GM12878 (cell line): ENCODE measurements at regions not wholly inside any gene's neighbourhood (a gene's known extent, or its start where the extent isn't known, plus 50 kb on each side); places are given as distances from the start of the nearest gene placed in this dataset.

Experiments
- CHD1 ChIP-seq: IDR thresholded peaks from 2 replicates; pipeline ENCODE4 v1.6.1; 2012; ENCODE audit warnings: low read depth, low read length, improper control_type of control experiment
- EP300 ChIP-seq, 2 experiments: fragments of 150-350 bp in 1 of 2; IDR thresholded peaks; 2 replicates each; pipeline ENCODE4 v1.6.1; 2011 to 2012; ENCODE audit warnings: low read depth in 2 of 2, low read length in 2 of 2, borderline replicate concordance in 1 of 2, improper control_type of control experiment in 1 of 2, inconsistent platforms in 1 of 2; ENCODE audit not compliant: control insufficient read depth in 1 of 2
- EZH2 ChIP-seq: IDR thresholded peaks from 2 replicates; pipeline ENCODE4 v1.6.1; 2012; ENCODE audit warnings: low read depth, mild to moderate bottlenecking, control low read depth, inconsistent platforms, low read length, borderline replicate concordance; ENCODE audit not compliant: control insufficient read depth
- JUNB ChIP-seq: IDR thresholded peaks from 2 replicates; pipeline ENCODE4 v1.6.1; 2016; ENCODE audit warnings: antibody characterized with exemption, mild to moderate bottlenecking
- MTA2 ChIP-seq: fragments of 450-650 bp; IDR thresholded peaks from 2 replicates; pipeline ENCODE4 v1.6.1; 2016; ENCODE audit warnings: low read depth, mild to moderate bottlenecking, moderate library complexity
- MXI1 ChIP-seq: fragments of 150-350 bp; IDR thresholded peaks from 2 replicates; pipeline ENCODE4 v1.6.1; 2011; ENCODE audit warnings: low read depth, mild to moderate bottlenecking, inconsistent platforms, low read length, improper control_type of control experiment
- SPI1 ChIP-seq: IDR thresholded peaks from 2 replicates; pipeline ENCODE4 v1.6.1; 2011; ENCODE audit warnings: low read depth, mild to moderate bottlenecking, low read length, moderate library complexity, borderline replicate concordance; ENCODE audit not compliant: insufficient read depth
- TF ChIP-seq, protein P1 (sequence below): IDR thresholded peaks from 2 replicates; pipeline ENCODE4 v1.6.1; 2012; ENCODE audit warnings: low read depth, low read length, improper control_type of control experiment
- TF ChIP-seq, protein P2 (sequence below): IDR thresholded peaks from 2 replicates; pipeline ENCODE4 v1.6.1; 2012; ENCODE audit warnings: low read depth, low read length, improper control_type of control experiment
- TF ChIP-seq, protein P3 (sequence below), 3 experiments: IDR thresholded peaks in 2 of 3; conservative IDR thresholded peaks in 1 of 3; 2 replicates each; pipeline ENCODE4 v1.5.1; 2011; ENCODE audit warnings: low read depth in 3 of 3, low read length in 3 of 3, mild to moderate bottlenecking in 3 of 3, control low read depth in 2 of 3, moderate library complexity in 2 of 3, inconsistent platforms in 1 of 3, mixed read lengths in 1 of 3; ENCODE audit not compliant: control insufficient read depth in 2 of 3, insufficient read depth in 1 of 3; ENCODE audit errors: extremely low read depth in 1 of 3
- TF ChIP-seq, protein P4 (sequence below): IDR thresholded peaks from 2 replicates; pipeline ENCODE4 v1.6.1; 2011; ENCODE audit warnings: borderline replicate concordance, low read depth, mild to moderate bottlenecking, moderate library complexity, mixed read lengths, low read length; ENCODE audit not compliant: insufficient read depth; ENCODE audit errors: extremely low read length
- TF ChIP-seq, protein P5 (sequence below): IDR thresholded peaks from 2 replicates; pipeline ENCODE4 v1.6.1; 2011; ENCODE audit warnings: low read depth, mild to moderate bottlenecking, low read length, moderate library complexity, borderline replicate concordance; ENCODE audit errors: extremely low read depth
- TF ChIP-seq, protein P6 (sequence below): IDR thresholded peaks from 2 replicates; pipeline ENCODE4 v1.6.1; 2012; ENCODE audit warnings: low read depth, low read length, improper control_type of control experiment
- TF ChIP-seq, protein P7 (sequence below): IDR thresholded peaks from 2 replicates; pipeline ENCODE4 v1.6.1; 2012; ENCODE audit warnings: mild to moderate bottlenecking, low read depth, low read length

DNA sequence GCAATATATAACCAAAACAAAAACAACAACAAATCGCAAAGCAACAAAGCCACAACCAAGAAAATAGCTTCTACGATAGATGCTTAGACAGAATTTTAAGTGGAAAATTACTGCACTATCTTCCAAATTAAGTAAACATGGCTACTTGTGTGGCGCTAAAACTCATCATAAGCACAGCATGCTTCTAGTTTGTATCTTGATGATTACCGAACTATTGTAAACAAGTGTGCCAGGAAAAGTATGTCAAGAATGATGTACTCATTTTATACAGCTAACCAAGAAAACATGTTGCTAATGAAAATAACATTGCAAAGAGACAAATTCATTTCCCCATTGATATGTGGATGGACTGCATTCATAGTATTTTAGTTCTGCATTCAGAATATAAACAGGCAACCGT is 271.9 kb upstream of the GPC6 start:
- TF ChIP-seq, protein P1, sequence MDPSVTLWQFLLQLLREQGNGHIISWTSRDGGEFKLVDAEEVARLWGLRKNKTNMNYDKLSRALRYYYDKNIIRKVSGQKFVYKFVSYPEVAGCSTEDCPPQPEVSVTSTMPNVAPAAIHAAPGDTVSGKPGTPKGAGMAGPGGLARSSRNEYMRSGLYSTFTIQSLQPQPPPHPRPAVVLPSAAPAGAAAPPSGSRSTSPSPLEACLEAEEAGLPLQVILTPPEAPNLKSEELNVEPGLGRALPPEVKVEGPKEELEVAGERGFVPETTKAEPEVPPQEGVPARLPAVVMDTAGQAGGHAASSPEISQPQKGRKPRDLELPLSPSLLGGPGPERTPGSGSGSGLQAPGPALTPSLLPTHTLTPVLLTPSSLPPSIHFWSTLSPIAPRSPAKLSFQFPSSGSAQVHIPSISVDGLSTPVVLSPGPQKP = no peak
- TF ChIP-seq, protein P2, sequence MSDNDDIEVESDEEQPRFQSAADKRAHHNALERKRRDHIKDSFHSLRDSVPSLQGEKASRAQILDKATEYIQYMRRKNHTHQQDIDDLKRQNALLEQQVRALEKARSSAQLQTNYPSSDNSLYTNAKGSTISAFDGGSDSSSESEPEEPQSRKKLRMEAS = no peak
- TF ChIP-seq JUNB (no peak), MXI1 (no peak), EP300 (IDR thresholded peaks at IDR 0.05; ENCODE audit: borderline replicate concordance in 1 of 2, control insufficient read depth in 1 of 2, low read depth in 2 of 2, low read length in 2 of 2) (no peak), MTA2 (no peak), EZH2 (no peak), SPI1 (no peak), CHD1 (no peak)
- TF ChIP-seq, protein P3, sequence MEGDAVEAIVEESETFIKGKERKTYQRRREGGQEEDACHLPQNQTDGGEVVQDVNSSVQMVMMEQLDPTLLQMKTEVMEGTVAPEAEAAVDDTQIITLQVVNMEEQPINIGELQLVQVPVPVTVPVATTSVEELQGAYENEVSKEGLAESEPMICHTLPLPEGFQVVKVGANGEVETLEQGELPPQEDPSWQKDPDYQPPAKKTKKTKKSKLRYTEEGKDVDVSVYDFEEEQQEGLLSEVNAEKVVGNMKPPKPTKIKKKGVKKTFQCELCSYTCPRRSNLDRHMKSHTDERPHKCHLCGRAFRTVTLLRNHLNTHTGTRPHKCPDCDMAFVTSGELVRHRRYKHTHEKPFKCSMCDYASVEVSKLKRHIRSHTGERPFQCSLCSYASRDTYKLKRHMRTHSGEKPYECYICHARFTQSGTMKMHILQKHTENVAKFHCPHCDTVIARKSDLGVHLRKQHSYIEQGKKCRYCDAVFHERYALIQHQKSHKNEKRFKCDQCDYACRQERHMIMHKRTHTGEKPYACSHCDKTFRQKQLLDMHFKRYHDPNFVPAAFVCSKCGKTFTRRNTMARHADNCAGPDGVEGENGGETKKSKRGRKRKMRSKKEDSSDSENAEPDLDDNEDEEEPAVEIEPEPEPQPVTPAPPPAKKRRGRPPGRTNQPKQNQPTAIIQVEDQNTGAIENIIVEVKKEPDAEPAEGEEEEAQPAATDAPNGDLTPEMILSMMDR (IDR thresholded peaks at IDR 0.05 in 2 of 3, conservative IDR thresholded peaks at IDR 0.05 in 1 of 3; ENCODE audit: control insufficient read depth in 2 of 3, extremely low read depth in 1 of 3, insufficient read depth in 1 of 3, low read depth in 3 of 3, low read length in 3 of 3) = no peak
- TF ChIP-seq, protein P4, sequence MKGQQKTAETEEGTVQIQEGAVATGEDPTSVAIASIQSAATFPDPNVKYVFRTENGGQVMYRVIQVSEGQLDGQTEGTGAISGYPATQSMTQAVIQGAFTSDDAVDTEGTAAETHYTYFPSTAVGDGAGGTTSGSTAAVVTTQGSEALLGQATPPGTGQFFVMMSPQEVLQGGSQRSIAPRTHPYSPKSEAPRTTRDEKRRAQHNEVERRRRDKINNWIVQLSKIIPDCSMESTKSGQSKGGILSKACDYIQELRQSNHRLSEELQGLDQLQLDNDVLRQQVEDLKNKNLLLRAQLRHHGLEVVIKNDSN = no peak
- TF ChIP-seq, protein P5, sequence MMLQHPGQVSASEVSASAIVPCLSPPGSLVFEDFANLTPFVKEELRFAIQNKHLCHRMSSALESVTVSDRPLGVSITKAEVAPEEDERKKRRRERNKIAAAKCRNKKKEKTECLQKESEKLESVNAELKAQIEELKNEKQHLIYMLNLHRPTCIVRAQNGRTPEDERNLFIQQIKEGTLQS = no peak
- TF ChIP-seq, protein P6, sequence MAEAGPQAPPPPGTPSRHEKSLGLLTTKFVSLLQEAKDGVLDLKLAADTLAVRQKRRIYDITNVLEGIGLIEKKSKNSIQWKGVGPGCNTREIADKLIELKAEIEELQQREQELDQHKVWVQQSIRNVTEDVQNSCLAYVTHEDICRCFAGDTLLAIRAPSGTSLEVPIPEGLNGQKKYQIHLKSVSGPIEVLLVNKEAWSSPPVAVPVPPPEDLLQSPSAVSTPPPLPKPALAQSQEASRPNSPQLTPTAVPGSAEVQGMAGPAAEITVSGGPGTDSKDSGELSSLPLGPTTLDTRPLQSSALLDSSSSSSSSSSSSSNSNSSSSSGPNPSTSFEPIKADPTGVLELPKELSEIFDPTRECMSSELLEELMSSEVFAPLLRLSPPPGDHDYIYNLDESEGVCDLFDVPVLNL = no peak
- TF ChIP-seq, protein P7, sequence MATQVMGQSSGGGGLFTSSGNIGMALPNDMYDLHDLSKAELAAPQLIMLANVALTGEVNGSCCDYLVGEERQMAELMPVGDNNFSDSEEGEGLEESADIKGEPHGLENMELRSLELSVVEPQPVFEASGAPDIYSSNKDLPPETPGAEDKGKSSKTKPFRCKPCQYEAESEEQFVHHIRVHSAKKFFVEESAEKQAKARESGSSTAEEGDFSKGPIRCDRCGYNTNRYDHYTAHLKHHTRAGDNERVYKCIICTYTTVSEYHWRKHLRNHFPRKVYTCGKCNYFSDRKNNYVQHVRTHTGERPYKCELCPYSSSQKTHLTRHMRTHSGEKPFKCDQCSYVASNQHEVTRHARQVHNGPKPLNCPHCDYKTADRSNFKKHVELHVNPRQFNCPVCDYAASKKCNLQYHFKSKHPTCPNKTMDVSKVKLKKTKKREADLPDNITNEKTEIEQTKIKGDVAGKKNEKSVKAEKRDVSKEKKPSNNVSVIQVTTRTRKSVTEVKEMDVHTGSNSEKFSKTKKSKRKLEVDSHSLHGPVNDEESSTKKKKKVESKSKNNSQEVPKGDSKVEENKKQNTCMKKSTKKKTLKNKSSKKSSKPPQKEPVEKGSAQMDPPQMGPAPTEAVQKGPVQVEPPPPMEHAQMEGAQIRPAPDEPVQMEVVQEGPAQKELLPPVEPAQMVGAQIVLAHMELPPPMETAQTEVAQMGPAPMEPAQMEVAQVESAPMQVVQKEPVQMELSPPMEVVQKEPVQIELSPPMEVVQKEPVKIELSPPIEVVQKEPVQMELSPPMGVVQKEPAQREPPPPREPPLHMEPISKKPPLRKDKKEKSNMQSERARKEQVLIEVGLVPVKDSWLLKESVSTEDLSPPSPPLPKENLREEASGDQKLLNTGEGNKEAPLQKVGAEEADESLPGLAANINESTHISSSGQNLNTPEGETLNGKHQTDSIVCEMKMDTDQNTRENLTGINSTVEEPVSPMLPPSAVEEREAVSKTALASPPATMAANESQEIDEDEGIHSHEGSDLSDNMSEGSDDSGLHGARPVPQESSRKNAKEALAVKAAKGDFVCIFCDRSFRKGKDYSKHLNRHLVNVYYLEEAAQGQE = no peak
